Skeletal muscle tissue (tissue), 3 donors: ENCODE measurements at regions not wholly inside any gene's neighbourhood (a gene's known extent, or its start where the extent isn't known, plus 50 kb on each side); places are given as distances from the start of the nearest gene placed in this dataset.

Experiments
- H3K27ac ChIP-seq: one replicate; pipeline ENCODE4 v1.7.0; 2013; ENCODE audit warnings: mild to moderate bottlenecking, low read depth, low read length, inconsistent platforms
- H3K27me3 ChIP-seq, 3 donors: one replicate each; pipeline ENCODE4 v1.7.0; 2013; ENCODE audit warnings: low read length in 3 of 3; ENCODE audit not compliant: control insufficient read depth in 3 of 3, insufficient read depth in 3 of 3
- H3K36me3 ChIP-seq, 3 donors: one replicate each; pipeline ENCODE4 v1.7.0; 2013; ENCODE audit warnings: low read length in 3 of 3; ENCODE audit not compliant: control insufficient read depth in 3 of 3, insufficient read depth in 3 of 3
- H3K4me1 ChIP-seq, 3 donors: one replicate each; pipeline ENCODE4 v1.7.0; 2013; ENCODE audit warnings: low read length in 3 of 3, mild to moderate bottlenecking in 3 of 3; ENCODE audit not compliant: control insufficient read depth in 3 of 3, insufficient read depth in 3 of 3
- H3K4me3 ChIP-seq, 3 donors: one replicate each; pipeline ENCODE4 v1.7.0; 2013; ENCODE audit warnings: low read length in 3 of 3
- H3K9ac ChIP-seq, 3 donors: one replicate each; pipeline ENCODE4 v1.7.0; 2013; ENCODE audit warnings: low read length in 3 of 3, mild to moderate bottlenecking in 3 of 3, moderate library complexity in 2 of 3, low read depth in 1 of 3
- H3K9me3 ChIP-seq, 3 donors: one replicate each; pipeline ENCODE4 v1.7.0; 2013; ENCODE audit warnings: low read length in 3 of 3; ENCODE audit not compliant: control insufficient read depth in 3 of 3
- donor health status: Osteomylitis.

GRCh38 chr2:41933585-41934320, 114.1 kb upstream of the PKDCC start:
- H3K4me3 ChIP-seq, result peak overlapping the region in 1 of 3 donors; percentile 34
- no peaks in the 10 kb centered on the region for H3K27me3 ChIP-seq
- H3K9ac ChIP-seq, result no peak overlapping the region
- H3K9me3 ChIP-seq, result no peaks in the 10 kb centered on the region
- no peaks in the 10 kb centered on the region for H3K36me3 ChIP-seq
- H3K4me1 ChIP-seq, result peaks cover 45 to 62% (median 51%) of the 10 kb centered on the region in 3 donors
- peak overlapping the region; percentile 78 for H3K27ac ChIP-seq

- Histone ChIP-seq H3K4me1 (peaks cover 42 to 63% (median 53%) of the 10 kb centered on the region in 3 donors), H3K9ac (no peak overlapping the region), H3K27me3 (no peaks in the 10 kb centered on the region)
Measured at GRCh38 chr2:41934329-41934958, 113.4 kb upstream of the PKDCC start.

DNA sequence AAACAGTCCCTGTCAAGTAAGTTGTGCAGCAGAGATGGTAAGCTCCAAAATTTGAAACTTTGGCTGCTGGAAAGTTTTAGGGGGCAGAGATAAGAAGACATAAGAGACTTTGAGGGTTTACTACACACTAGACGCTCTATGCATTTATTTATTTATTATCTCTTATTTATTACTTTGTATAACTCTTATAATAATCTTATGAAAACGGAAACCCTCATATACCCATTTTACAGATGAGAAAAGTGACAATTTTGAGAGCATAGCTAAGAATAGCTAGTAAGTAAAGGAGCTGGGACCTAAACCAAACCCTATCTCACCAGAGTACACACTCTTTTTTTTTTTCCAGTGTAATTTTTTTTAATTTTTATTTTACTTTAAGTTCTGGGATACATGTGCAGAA, 112.8 kb upstream of the PKDCC start:
- Histone ChIP-seq H3K27ac (peak overlapping the region; percentile 78), H3K27me3 (no peaks in the 10 kb centered on the region), H3K36me3 (no peaks in the 10 kb centered on the region), H3K9me3 (no peaks in the 10 kb centered on the region), H3K9ac (no peak overlapping the region), H3K4me1 (peaks cover 41 to 64% (median 55%) of the 10 kb centered on the region in 3 donors), H3K4me3 (no peak overlapping the region)

More at GRCh38 chr2:41934329-41934958, 113.4 kb upstream of the PKDCC start:
- Histone ChIP-seq H3K27ac (peak overlapping the region; percentile 78), H3K4me3 (peak overlapping the region in 1 of 3 donors; percentile 34), H3K9me3 (no peaks in the 10 kb centered on the region), H3K36me3 (no peaks in the 10 kb centered on the region)

- H3K4me3 ChIP-seq, result no peak overlapping the region
- no peaks in the 10 kb centered on the region for H3K27me3 ChIP-seq
- no peak overlapping the region for H3K9ac ChIP-seq
- H3K9me3 ChIP-seq, result no peaks in the 10 kb centered on the region
- H3K4me1 ChIP-seq, result peaks cover 40 to 64% (median 51%) of the 10 kb centered on the region in 3 donors
- H3K27ac ChIP-seq, result no peak overlapping the region
- no peaks in the 10 kb centered on the region for H3K36me3 ChIP-seq
Measured at GRCh38 chr2:41935825-41936224, 112.0 kb upstream of the PKDCC start.

- Histone ChIP-seq H3K9ac (no peak overlapping the region), H3K4me1 (peaks cover 34 to 54% (median 40%) of the 10 kb centered on the region in 3 donors), H3K27me3 (no peaks in the 10 kb centered on the region), H3K36me3 (no peaks in the 10 kb centered on the region), H3K9me3 (no peaks in the 10 kb centered on the region), H3K4me3 (no peak overlapping the region), H3K27ac (peak overlapping the region; percentile 29)
Measured at GRCh38 chr2:41936771-41937463, 110.9 kb upstream of the PKDCC start.

DNA sequence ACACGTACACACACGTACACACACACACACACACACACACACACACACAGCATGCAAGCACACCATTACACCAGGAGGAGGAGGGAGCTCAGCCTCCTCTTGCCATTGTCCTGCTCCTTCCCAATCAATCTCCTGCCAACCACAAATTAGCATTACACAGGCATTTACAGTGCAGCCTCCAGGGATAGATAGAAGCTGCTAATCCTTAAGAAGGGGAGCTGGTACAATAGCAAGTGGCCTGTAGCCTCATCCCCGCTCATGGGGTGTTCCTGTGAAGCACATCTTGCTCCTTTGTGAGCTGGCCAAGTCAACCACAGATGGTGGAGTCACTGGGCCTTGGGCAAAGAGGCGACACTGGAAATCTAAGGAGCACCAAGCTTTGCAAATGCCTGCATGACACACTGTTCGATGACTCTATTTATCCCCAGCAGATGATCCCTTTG, 110.3 kb upstream of the PKDCC start:
- no peaks in the 10 kb centered on the region for H3K9me3 ChIP-seq
- no peak overlapping the region for H3K4me3 ChIP-seq
- H3K36me3 ChIP-seq, result no peaks in the 10 kb centered on the region
- H3K4me1 ChIP-seq, result peaks cover 28 to 48% (median 35%) of the 10 kb centered on the region in 3 donors
- no peak overlapping the region for H3K27ac ChIP-seq
- H3K27me3 ChIP-seq, result no peaks in the 10 kb centered on the region
- H3K9ac ChIP-seq, result no peak overlapping the region

- Histone ChIP-seq H3K9ac (no peak overlapping the region), H3K36me3 (no peaks in the 10 kb centered on the region), H3K27ac (peak overlapping the region; percentile 10), H3K4me1 (peaks cover 22 to 42% (median 29%) of the 10 kb centered on the region in 3 donors), H3K4me3 (no peak overlapping the region), H3K9me3 (no peaks in the 10 kb centered on the region), H3K27me3 (no peaks in the 10 kb centered on the region)
Measured at GRCh38 chr2:41937921-41938708, 109.7 kb upstream of the PKDCC start.

DNA sequence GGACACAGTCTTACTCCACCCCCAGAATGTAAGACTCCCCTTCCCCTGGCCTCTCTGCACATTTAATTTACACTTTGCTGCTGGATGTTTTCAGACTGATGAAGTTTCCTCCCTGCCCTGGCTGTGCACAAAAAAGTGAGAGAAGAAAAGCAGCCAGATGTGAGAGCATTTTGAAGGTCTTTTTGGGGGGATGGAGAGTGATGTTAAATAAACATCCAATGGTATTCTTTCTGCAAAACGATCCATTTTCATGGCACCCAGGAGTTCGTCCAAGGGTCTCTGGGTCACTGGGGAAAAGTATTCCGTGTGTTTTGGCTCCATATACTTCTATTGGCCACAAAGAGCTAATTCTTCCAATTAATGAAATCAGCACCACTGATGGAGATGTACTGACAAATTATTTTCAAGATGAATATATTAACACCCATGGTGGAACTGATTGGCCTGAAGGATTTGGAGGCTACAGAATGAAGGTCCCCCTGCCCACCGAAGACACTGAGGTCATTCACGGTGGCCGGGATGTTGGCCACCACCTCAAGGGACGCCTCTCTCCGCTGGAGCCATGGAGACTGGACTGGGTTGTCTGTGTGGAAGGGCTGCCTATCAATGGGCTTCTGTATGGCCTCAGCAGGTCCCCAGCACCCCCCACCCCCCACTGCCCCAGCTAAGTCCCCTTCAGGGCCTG, 107.6 kb upstream of the PKDCC start:
- no peaks in the 10 kb centered on the region for H3K27me3 ChIP-seq
- peak overlapping the region; percentile 46 for H3K27ac ChIP-seq
- no peaks in the 10 kb centered on the region for H3K36me3 ChIP-seq
- no peak overlapping the region for H3K9ac ChIP-seq
- peaks cover 21 to 28% (median 22%) of the 10 kb centered on the region in 3 donors for H3K4me1 ChIP-seq
- H3K4me3 ChIP-seq, result no peak overlapping the region
- H3K9me3 ChIP-seq, result no peaks in the 10 kb centered on the region

DNA sequence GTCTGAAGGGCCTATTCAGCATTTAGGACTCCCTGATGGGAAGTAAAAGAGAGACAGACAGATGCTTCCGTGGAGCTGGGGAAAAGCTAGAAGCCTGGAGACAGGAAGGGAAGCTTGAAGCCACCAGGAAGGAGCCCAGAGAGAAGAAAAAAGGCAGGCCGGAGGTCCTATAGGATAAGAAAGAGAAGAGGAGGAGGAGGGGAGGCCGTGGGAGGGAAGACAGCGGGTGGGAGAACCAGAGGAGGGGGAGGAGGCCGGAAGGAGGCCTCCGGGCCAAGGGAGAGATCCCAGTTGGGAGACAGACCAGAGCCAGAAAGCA, 107.1 kb upstream of the PKDCC start:
- H3K27me3 ChIP-seq, result no peaks in the 10 kb centered on the region
- no peaks in the 10 kb centered on the region for H3K9me3 ChIP-seq
- H3K27ac ChIP-seq, result peak overlapping the region; percentile 46
- H3K36me3 ChIP-seq, result no peaks in the 10 kb centered on the region
- H3K4me3 ChIP-seq, result no peak overlapping the region
- H3K4me1 ChIP-seq, result peaks cover 21 to 28% (median 22%) of the 10 kb centered on the region in 3 donors
- no peak overlapping the region for H3K9ac ChIP-seq
